Endothelial cell of umbilical vein (primary cell): ENCODE measurements at regions not wholly inside any gene's neighbourhood (a gene's known extent, or its start where the extent isn't known, plus 50 kb on each side); places are given as distances from the start of the nearest gene placed in this dataset.

Source experiments
- BruUV-seq: library from RNA; stranded (reverse); fragments of 400-500 nt; replicated peaks from 2 replicates; lab custom pipeline; 2021; lab: Mats Ljungman, UMichigan
- CTCF ChIA-PET: fragments of 300-600, 350-600 bp; sonication (Branson Sonifier 250); formaldehyde crosslinking; loops from one replicate; lab custom pipeline; 2021; ENCODE audit warnings: antibody characterized with exemption, inconsistent platforms; lab: Charles Lee
- POLR2A ChIA-PET: fragments of 300-600, 350-600 bp; sonication (Branson Sonifier 250); formaldehyde crosslinking; loops from one replicate; lab custom pipeline; 2021; ENCODE audit warnings: antibody characterized with exemption, inconsistent platforms; lab: Charles Lee
- DNase-seq: peaks from one replicate; pipeline ENCODE4 v3.0.0-alpha.2; 2011; ENCODE audit warnings: low read depth, low spot score
- FAIRE-seq: peaks from 2 replicates; lab custom pipeline; 2011; peaks lifted over from hg19 to GRCh38; lab: Jason Lieb, UNC
- H2AFZ ChIP-seq: 2 replicates; pipeline ENCODE4 v1.6.0; 2012; ENCODE audit warnings: low read depth, low read length, control low read depth, inconsistent platforms
- H3K27ac ChIP-seq: 2 replicates; pipeline ENCODE4 v1.5.1; 2011; ENCODE audit warnings: low read depth, mild to moderate bottlenecking, control low read depth, low read length, moderate library complexity; ENCODE audit not compliant: insufficient read depth
- H3K27me3 ChIP-seq, 2 experiments: 2 replicates each; pipeline versions ENCODE4 v1.6.0 to v1.6.1; 2011; ENCODE audit warnings: low read length in 2 of 2, mixed read lengths in 1 of 2; ENCODE audit not compliant: control insufficient read depth in 2 of 2, insufficient read depth in 2 of 2
- H3K36me3 ChIP-seq, 2 experiments: 2 replicates in 1 of 2; 3 replicates in 1 of 2; pipeline ENCODE4 v1.5.1; 2011; ENCODE audit warnings: low read length in 2 of 2, mild to moderate bottlenecking in 1 of 2, moderate library complexity in 1 of 2; ENCODE audit not compliant: control insufficient read depth in 2 of 2, insufficient read depth in 2 of 2; ENCODE audit errors: extremely low read depth in 1 of 2
- H3K4me1 ChIP-seq: 3 replicates; pipeline ENCODE4 v1.5.1; 2011; ENCODE audit warnings: mild to moderate bottlenecking, low read length; ENCODE audit not compliant: control insufficient read depth, insufficient read depth; ENCODE audit errors: extremely low read depth
- H3K4me2 ChIP-seq: 2 replicates; pipeline ENCODE4 v1.6.1; 2011; ENCODE audit warnings: low read length, control low read depth, mixed read lengths; ENCODE audit not compliant: insufficient read depth
- H3K4me3 ChIP-seq, 3 experiments: fragments of 200-600 bp in 1 of 3; sonication (generic), shearing (Covaris generic) in 1 of 3; replicated peaks in 1 of 3; 2 replicates each; pipeline ENCODE4 v1.5.1; 2011 to 2016; ENCODE audit warnings: control low read depth in 3 of 3, low read length in 3 of 3, mild to moderate bottlenecking in 2 of 3, inconsistent platforms in 1 of 3, low read depth in 1 of 3, moderate library complexity in 1 of 3; ENCODE audit not compliant: insufficient read depth in 1 of 3
- H3K79me2 ChIP-seq: 2 replicates; pipeline ENCODE4 v1.6.0; 2012; ENCODE audit warnings: low read length, inconsistent platforms; ENCODE audit not compliant: control insufficient read depth, insufficient read depth
- H3K9ac ChIP-seq: replicated peaks from 2 replicates; pipeline ENCODE3; 2011; ENCODE audit warnings: low read length, control low read depth; ENCODE audit not compliant: insufficient read depth; ENCODE audit errors: extremely low read depth
- H3K9me1 ChIP-seq: replicated peaks from 3 replicates; pipeline ENCODE4 v1.6.0; 2011; ENCODE audit warnings: mild to moderate bottlenecking, low read length; ENCODE audit not compliant: control insufficient read depth, insufficient read depth; ENCODE audit errors: extremely low read depth
- H3K9me3 ChIP-seq: replicated peaks from 2 replicates; pipeline ENCODE4 v1.5.1; 2012; ENCODE audit warnings: low read length, inconsistent platforms; ENCODE audit not compliant: control insufficient read depth, insufficient read depth
- H4K20me1 ChIP-seq: replicated peaks from 2 replicates; pipeline ENCODE3; 2011; ENCODE audit warnings: mild to moderate bottlenecking, low read length; ENCODE audit not compliant: control insufficient read depth, insufficient read depth; ENCODE audit errors: extremely low read depth
- CTCF ChIP-seq, 2 donors: IDR thresholded peaks; 1 replicate in 1 of 2; 2 replicates in 1 of 2; pipeline ENCODE4 v1.5.1; 2011; ENCODE audit warnings: low read length in 2 of 2, mild to moderate bottlenecking in 2 of 2, moderate library complexity in 2 of 2, control low read depth in 1 of 2, inconsistent platforms in 1 of 2, low read depth in 1 of 2; ENCODE audit not compliant: insufficient read depth in 1 of 2; ENCODE audit errors: extremely low read depth in 1 of 2
- EZH2 ChIP-seq: IDR thresholded peaks from 2 replicates; pipeline ENCODE4 v1.6.1; 2012; ENCODE audit warnings: borderline replicate concordance, low read depth, mild to moderate bottlenecking, moderate library complexity, low read length, inconsistent platforms; ENCODE audit not compliant: severe bottlenecking
- FOS ChIP-seq: IDR thresholded peaks from 2 replicates; pipeline ENCODE4 v1.6.1; 2011; ENCODE audit warnings: mild to moderate bottlenecking, low read length, moderate library complexity, borderline replicate concordance; ENCODE audit not compliant: insufficient read depth
- GATA2 ChIP-seq: IDR thresholded peaks from 2 replicates; pipeline ENCODE4 v1.7.0; 2011; ENCODE audit warnings: low read depth, mild to moderate bottlenecking, moderate library complexity, mixed read lengths, low read length; ENCODE audit not compliant: insufficient read length, insufficient read depth
- JUN ChIP-seq: IDR thresholded peaks from 2 replicates; pipeline ENCODE4 v1.6.1; 2011; ENCODE audit warnings: borderline replicate concordance, low read depth; ENCODE audit not compliant: insufficient read length, insufficient read depth
- MAX ChIP-seq: IDR thresholded peaks from 2 replicates; pipeline ENCODE4 v1.6.1; 2011; ENCODE audit not compliant: insufficient read depth, insufficient read length
- MYC ChIP-seq: IDR thresholded peaks from one replicate; pipeline ENCODE4 v1.6.1; 2011; ENCODE audit warnings: mild to moderate bottlenecking, low read depth, low read length
- POLR2A ChIP-seq: IDR thresholded peaks from 2 replicates; pipeline ENCODE4 v1.6.1; 2012; ENCODE audit warnings: low read depth, mild to moderate bottlenecking, control low read depth, low read length
- POLR2AphosphoS5 ChIP-seq: IDR thresholded peaks from 2 replicates; pipeline ENCODE4 v1.6.1; 2012; ENCODE audit warnings: low read depth, mild to moderate bottlenecking, control low read depth, low read length, moderate library complexity; ENCODE audit not compliant: insufficient read depth
- dilution Hi-C: fragments of 300-500 bp; cut with MboI; formaldehyde crosslinking; loops from one replicate; pipeline ENCODE4 v1.15.0; 2019; ENCODE audit warnings: low sequenced_read_pairs; ENCODE audit not compliant: extremely low pct_ligation_motif_present
- intact Hi-C: fragments of 100-400 bp; cut with micrococcal nuclease; formaldehyde crosslinking; loops from one replicate; pipeline ENCODE4 v1.10.0; 2022

GRCh38 chr12:68387338-68387737, 55.2 kb upstream of the MDM1 start:
- no peaks in the 10 kb centered on the region for H4K20me1 ChIP-seq
- H3K4me1 ChIP-seq: no peaks in the 10 kb centered on the region
- dilution Hi-C loops: no loop called here
- ChIA-PET CTCF (interaction anchor here (2.7 kb wide), 1 partner anchor 38 kb away, joined by 8 read pairs; no protein-coding TSS in a partner anchor), POLR2A (no interaction called here)
- peaks cover 2 to 17% of the 10 kb centered on the region in 2 experiments for H3K27me3 ChIP-seq
- intact Hi-C loops: no loop called here
- no peak overlapping the region for H3K27ac ChIP-seq
- TF ChIP-seq GATA2 (no peak), FOS (no peak), MAX (no peak), CTCF (IDR thresholded peaks at IDR 0.05; ENCODE audit: extremely low read depth in 1 of 2, insufficient read depth in 1 of 2, low read depth in 1 of 2, low read length in 2 of 2) (no peak), POLR2AphosphoS5 (no peak), EZH2 (no peak), POLR2A (no peak), MYC (no peak), JUN (no peak)
- no peaks in the 10 kb centered on the region for H3K79me2 ChIP-seq
- no peaks in the 10 kb centered on the region for H3K9me3 ChIP-seq
- no TSS peak for BruUV-seq
- DNase-seq: no peak
- no peak overlapping the region for H3K9ac ChIP-seq
- H3K9me1 ChIP-seq: no peaks in the 10 kb centered on the region
- no peak overlapping the region for H3K4me2 ChIP-seq
- FAIRE-seq: no peak
- H2AFZ ChIP-seq: no peak overlapping the region
- H3K36me3 ChIP-seq: no peaks in the 10 kb centered on the region
- H3K4me3 ChIP-seq: no peak overlapping the region
